A673 (cell line): ENCODE measurements at regions not wholly inside any gene's neighbourhood (a gene's known extent, or its start where the extent isn't known, plus 50 kb on each side); places are given as distances from the start of the nearest gene placed in this dataset.

ENCODE experiments used
- EZH2 ChIP-seq: fragments of 200-600 bp; sonication (generic); IDR thresholded peaks from 2 replicates; pipeline ENCODE4 v1.6.1; 2017; ENCODE audit warnings: borderline replicate concordance, low read depth, mild to moderate bottlenecking, mixed read lengths, antibody characterized with exemption, low read length; ENCODE audit not compliant: poor library complexity, severe bottlenecking
- TF ChIP-seq, protein P1 (sequence below): fragments of 300-800, 200-600 bp; sonication (generic); conservative IDR thresholded peaks from 2 replicates; pipeline ENCODE4 v1.5.1; 2017; ENCODE audit warnings: low read depth, mild to moderate bottlenecking, antibody characterized with exemption, low read length, moderate library complexity, mixed read lengths

DNA sequence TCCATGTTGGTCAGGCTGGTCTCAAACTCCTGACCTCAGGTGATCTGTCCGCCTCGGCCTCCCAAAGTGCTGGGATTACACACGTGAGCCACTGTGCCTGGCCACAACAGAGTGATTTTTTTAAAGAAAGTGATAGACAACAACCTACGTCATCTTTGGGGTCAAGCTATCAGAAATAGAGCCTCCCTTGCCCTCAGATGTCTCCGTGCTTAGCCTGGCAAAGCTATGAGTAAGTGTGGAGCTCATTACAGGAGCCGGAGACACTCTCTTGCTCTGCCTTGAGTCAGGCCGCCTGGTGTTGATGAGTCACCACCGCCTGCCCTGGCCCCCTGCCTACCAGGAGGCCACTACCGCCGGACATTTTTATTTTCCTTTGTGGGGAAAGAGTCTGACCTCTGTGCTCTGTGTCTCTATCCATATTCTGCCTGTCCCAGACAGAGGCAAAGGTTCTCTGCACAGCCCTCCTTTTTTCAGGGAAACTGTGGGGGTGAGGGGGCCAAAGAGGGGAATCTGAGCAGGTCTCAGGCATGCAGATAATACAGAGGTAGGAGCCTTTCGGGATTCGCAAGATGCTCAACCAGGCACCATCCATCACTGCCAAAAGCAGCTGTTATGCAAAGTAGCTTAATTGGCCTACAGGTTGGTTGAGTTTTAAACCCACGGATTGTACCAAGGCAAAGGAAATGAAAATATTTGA lies 123.7 kb upstream of the CPEB4 start:
- TF ChIP-seq, protein P1, sequence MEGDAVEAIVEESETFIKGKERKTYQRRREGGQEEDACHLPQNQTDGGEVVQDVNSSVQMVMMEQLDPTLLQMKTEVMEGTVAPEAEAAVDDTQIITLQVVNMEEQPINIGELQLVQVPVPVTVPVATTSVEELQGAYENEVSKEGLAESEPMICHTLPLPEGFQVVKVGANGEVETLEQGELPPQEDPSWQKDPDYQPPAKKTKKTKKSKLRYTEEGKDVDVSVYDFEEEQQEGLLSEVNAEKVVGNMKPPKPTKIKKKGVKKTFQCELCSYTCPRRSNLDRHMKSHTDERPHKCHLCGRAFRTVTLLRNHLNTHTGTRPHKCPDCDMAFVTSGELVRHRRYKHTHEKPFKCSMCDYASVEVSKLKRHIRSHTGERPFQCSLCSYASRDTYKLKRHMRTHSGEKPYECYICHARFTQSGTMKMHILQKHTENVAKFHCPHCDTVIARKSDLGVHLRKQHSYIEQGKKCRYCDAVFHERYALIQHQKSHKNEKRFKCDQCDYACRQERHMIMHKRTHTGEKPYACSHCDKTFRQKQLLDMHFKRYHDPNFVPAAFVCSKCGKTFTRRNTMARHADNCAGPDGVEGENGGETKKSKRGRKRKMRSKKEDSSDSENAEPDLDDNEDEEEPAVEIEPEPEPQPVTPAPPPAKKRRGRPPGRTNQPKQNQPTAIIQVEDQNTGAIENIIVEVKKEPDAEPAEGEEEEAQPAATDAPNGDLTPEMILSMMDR, result no peak
- TF ChIP-seq EZH2, result no peak
